Upper lobe of right lung (tissue), 1 donor: ENCODE measurements at regions not wholly inside any gene's neighbourhood (a gene's known extent, or its start where the extent isn't known, plus 50 kb on each side); places are given as distances from the start of the nearest gene placed in this dataset.
"Not testable (repeated sequence)": the region's sequence is repeated elsewhere in the genome, so short reads cannot be mapped to it uniquely, and the experiment has no call there.

Experiments
- ATAC-seq: fragments of 200-7000 bp; cut with Tn5 transposase; one replicate; pipeline ENCODE4 v1.9.1; 2020; ENCODE audit warnings: mild to moderate bottlenecking, moderate library complexity
- DNase-seq: peaks from one replicate; pipeline ENCODE4 v3.0.0-alpha.2; 2020
- H3K27ac ChIP-seq: fragments of 200-600 bp; one replicate; pipeline ENCODE4 v1.8.0; 2022
- H3K27me3 ChIP-seq: fragments of 200-600 bp; one replicate; pipeline ENCODE4 v1.8.0; 2022; ENCODE audit warnings: mild to moderate bottlenecking
- H3K36me3 ChIP-seq: fragments of 200-600 bp; one replicate; pipeline ENCODE4 v1.8.0; 2022
- H3K4me1 ChIP-seq: fragments of 200-600 bp; one replicate; pipeline ENCODE4 v1.8.0; 2022
- H3K4me3 ChIP-seq: fragments of 200-600 bp; one replicate; pipeline ENCODE4 v1.8.0; 2022; ENCODE audit warnings: mild to moderate bottlenecking
- H3K9me3 ChIP-seq: fragments of 200-600 bp; one replicate; pipeline ENCODE4 v1.8.0; 2022
- intact Hi-C: fragments of 100-400 bp; cut with DNase I; formaldehyde crosslinking; loops from one replicate; pipeline ENCODE4 v1.11.0; 2022
- TF ChIP-seq, protein P1 (sequence below): fragments of 200-600 bp; IDR thresholded peaks from one replicate; pipeline ENCODE4 v1.8.0; 2022; ENCODE audit warnings: antibody characterized with exemption
- donor health status: DM: no; HTN: yes; CAD: no; lungs with severe emphysema.

DNA sequence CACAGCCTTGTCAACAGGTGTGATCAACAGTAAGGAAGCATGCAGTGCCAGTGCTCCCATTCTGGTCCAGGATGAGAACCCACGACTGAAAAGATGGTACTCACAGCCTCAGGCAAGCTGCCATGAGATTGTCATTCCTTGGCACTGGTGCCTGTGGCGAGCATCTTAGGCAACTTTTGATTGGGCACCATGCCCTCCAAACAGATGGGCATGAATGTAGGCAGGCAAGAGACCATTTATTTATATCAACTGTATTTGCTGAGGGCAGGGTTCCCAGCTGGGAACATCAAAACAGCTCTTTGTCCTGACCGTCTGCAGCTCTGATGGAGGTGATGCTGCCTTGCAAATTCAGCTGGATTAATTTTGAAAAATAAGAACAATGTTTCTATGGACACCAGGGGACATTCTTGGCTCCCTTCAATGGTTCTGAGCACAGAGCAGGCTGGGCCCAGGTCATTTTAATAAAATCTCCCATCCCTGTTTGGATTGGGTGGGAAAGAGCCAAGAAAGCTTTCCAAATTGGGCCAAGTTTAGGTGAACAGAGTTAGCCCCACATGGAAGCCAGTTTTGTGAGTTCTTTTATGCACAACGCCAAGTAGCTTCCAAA, 522.5 kb downstream of the RMST start:
- no peaks in the 10 kb centered on the region for H3K27me3 ChIP-seq
- H3K4me3 ChIP-seq, result no peak overlapping the region
- no peaks in the 10 kb centered on the region for H3K4me1 ChIP-seq
- intact Hi-C loops, result no loop called here
- no peaks in the 10 kb centered on the region for H3K36me3 ChIP-seq
- ATAC-seq (no peak), DNase-seq (no peak)
- TF ChIP-seq, protein P1, sequence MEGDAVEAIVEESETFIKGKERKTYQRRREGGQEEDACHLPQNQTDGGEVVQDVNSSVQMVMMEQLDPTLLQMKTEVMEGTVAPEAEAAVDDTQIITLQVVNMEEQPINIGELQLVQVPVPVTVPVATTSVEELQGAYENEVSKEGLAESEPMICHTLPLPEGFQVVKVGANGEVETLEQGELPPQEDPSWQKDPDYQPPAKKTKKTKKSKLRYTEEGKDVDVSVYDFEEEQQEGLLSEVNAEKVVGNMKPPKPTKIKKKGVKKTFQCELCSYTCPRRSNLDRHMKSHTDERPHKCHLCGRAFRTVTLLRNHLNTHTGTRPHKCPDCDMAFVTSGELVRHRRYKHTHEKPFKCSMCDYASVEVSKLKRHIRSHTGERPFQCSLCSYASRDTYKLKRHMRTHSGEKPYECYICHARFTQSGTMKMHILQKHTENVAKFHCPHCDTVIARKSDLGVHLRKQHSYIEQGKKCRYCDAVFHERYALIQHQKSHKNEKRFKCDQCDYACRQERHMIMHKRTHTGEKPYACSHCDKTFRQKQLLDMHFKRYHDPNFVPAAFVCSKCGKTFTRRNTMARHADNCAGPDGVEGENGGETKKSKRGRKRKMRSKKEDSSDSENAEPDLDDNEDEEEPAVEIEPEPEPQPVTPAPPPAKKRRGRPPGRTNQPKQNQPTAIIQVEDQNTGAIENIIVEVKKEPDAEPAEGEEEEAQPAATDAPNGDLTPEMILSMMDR, result no peak
- H3K27ac ChIP-seq, result no peak overlapping the region
- H3K9me3 ChIP-seq, result no peaks in the 10 kb centered on the region

DNA sequence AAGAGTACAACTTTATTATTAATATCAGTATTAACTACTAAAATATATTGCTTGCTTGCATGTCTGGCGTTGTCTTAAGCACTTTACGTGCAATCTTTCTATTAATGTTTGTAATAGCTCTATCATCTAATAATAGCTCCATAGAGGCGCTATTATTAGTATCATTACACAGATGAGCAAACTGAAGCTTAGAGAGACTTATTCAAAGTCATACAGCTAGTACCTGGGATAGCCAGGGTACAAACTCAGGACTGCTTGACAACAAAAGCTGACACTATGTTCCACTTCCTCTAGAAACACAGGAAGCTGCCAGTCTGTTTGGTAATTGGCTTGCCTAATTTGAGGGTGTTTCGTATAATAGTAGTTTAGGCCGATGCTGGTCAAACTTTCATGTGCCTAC, 523.2 kb downstream of the RMST start:
- Histone ChIP-seq H3K4me1 (no peaks in the 10 kb centered on the region), H3K27ac (no peak overlapping the region), H3K36me3 (no peaks in the 10 kb centered on the region), H3K27me3 (no peaks in the 10 kb centered on the region), H3K9me3 (no peaks in the 10 kb centered on the region), H3K4me3 (no peak overlapping the region)
- ATAC-seq (no peak), DNase-seq (no peak)
- TF ChIP-seq, protein P1, result no peak
- intact Hi-C loops, result no loop called here

DNA sequence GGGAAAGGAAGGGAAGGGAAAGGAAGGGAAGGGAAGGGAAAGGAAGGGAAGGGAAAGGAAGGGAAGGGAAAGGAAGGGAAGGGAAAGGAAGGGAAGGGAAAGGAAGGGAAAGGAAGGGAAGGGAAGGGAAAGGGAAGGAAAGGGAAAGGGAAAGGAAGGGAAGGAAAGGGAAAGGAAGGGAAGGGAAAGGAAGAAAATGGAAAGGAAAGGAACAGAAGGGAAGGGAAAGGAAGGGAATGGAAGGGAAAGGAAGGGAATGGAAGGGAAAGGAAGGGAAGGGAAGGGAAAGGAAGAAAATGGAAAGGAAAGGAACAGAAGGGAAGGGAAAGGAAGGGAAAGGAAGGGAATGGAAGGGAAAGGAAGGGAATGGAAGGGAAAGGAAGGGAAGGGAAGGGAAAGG, 526.0 kb downstream of the RMST start:
- not testable (repeated sequence) for H3K27ac ChIP-seq, H3K9me3 ChIP-seq

DNA sequence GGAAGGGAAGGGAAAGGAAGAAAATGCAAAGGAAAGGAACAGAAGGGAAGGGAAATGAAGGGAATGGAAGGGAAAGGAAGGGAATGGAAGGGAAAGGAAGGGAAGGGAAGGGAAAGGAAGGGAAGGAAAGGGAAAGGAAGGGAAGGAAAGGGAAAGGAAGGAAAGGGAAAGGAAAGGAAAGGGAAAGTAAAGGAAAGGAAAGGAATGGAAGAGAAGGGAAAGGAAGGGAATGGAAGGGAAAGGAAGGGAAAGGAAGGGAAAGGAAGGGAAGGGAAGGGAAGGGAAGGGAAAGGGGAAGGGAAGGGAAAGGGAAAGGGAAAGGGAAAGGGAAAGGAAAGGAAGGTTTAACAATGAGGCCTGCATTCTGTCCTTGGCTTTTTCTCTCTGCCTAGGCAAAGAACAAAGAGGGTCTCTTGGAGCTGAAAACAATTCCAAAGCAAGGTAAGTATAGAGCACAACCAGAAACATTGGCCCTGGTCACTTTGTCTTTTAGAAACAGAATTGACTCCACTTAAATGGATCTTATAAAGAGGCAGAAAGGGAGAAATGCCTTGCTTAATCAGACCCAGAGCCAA, 525.9 kb upstream of the TMPO start:
- Histone ChIP-seq H3K9me3 (no peaks in the 10 kb centered on the region), H3K4me3 (no peak overlapping the region), H3K36me3 (no peaks in the 10 kb centered on the region), H3K4me1 (no peaks in the 10 kb centered on the region), H3K27me3 (no peaks in the 10 kb centered on the region), H3K27ac (no peak overlapping the region)
- DNase-seq, result no peak
- TF ChIP-seq, protein P1, result no peak
- intact Hi-C loops, result no loop called here
- ATAC-seq, result no peak

More for the DNA sequence above, 526.0 kb downstream of the RMST start:
- intact Hi-C loops, H3K4me1 ChIP-seq, ATAC-seq, H3K27me3 ChIP-seq, H3K4me3 ChIP-seq, H3K36me3 ChIP-seq, DNase-seq: not testable (repeated sequence)

DNA sequence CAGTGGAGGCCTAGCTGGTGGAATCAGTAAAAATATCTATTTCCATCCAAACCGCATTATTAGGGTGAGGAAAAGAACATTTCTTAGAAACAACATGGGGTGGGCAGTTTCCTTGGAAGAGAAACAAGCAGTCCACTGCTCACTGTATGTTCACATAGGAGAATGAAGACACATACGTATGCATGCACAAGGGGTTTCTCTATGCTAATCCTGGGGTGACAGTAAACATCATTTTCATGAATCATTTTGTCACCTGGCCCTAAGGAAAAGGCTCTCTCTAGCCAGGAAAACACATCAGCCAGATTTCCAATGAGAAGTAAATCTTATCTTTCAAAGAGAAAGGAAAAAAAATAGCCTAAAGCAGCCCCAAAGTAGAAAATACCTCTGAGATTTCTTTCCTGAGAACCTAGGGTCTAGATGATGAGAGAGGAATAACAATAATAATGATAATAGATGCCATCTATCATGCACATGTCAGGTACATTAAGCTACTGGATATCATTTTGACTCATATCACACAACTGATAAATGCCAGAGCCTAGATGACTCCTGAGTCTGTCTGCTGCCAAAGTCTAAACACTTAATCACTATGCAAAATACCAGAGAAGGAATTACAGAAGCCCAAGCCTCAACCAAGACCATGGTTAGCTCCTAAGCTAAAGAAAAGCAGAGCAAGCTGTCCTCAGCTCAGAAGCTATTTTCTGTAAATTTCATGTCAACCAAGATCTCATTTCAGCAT, 520.5 kb upstream of the TMPO start:
- Histone ChIP-seq H3K9me3 (no peaks in the 10 kb centered on the region), H3K4me1 (no peaks in the 10 kb centered on the region), H3K27ac (no peak overlapping the region), H3K36me3 (no peaks in the 10 kb centered on the region), H3K27me3 (no peaks in the 10 kb centered on the region), H3K4me3 (no peak overlapping the region)
- TF ChIP-seq, protein P1, result no peak
- DNase-seq, result no peak
- no peak for ATAC-seq
- intact Hi-C loops, result no loop called here

DNA sequence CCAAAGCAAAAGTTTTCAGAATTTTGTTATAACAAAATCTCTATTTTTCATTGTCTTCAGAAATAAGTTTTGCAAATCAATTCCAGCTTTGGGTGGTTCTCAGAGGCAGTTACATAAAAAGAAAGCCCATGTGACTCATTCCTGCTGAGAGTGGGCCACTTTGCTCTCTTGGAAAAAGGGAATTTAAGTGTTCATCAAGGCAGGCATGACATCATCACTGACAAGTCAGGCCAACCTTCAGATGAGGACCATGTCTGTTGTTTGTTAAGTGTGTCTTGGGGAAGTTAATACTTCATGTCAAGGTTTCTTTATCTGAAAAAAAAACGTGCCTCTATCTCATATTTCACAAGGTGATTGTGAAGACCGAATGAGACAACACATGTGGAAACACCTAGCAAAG, 519.8 kb upstream of the TMPO start:
- no peak for DNase-seq
- H3K4me3 ChIP-seq, result no peak overlapping the region
- no peaks in the 10 kb centered on the region for H3K4me1 ChIP-seq
- no peaks in the 10 kb centered on the region for H3K27me3 ChIP-seq
- no peaks in the 10 kb centered on the region for H3K36me3 ChIP-seq
- TF ChIP-seq, protein P1, result no peak
- no peak for ATAC-seq
- intact Hi-C loops, result no loop called here
- no peaks in the 10 kb centered on the region for H3K9me3 ChIP-seq
- no peak overlapping the region for H3K27ac ChIP-seq
